Activated CD4-positive, alpha-beta T cell treated with anti-CD3 and anti-CD28 coated beads, Interleukin-2, Interleukin-4, amounts not matched to agents 100 ng/mL and 50 ng/mL, durations not matched to agents 16 hours and 8 hours (primary cell): ENCODE measurements at regions not wholly inside any gene's neighbourhood (a gene's known extent, or its start where the extent isn't known, plus 50 kb on each side); places are given as distances from the start of the nearest gene placed in this dataset.
A peak's percentile ranks its signal among the peaks of the same experiment; 100 is the strongest.

ENCODE experiments used
- DNase-seq: peaks from one replicate; pipeline ENCODE4 v3.0.0-alpha.2; 2020; ENCODE audit warnings: low spot score

GRCh38 chr6:10048370-10049297 lies 366.2 kb downstream of the TFAP2A start:
- DNase-seq, result no peak

DNA sequence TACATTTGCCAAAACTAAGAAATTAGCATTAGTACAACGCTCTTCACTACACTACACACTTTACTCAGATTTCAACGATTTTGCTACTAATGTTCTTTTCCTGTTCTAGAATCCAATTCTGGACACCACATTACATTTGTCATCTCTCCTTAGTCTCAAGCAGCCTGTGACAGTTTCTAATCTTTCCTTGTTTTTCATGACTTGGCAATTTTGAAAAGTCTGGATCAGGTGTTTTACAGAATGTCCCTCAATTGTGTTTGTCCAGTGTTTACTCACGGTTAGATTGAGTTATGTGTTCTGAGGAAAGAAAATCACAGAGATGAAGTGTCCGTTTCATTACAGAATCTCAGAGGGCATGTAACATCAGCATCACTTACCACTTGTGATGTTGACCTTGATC lies 372.6 kb downstream of the TFAP2A start:
- DNase-seq, result no peak

DNA sequence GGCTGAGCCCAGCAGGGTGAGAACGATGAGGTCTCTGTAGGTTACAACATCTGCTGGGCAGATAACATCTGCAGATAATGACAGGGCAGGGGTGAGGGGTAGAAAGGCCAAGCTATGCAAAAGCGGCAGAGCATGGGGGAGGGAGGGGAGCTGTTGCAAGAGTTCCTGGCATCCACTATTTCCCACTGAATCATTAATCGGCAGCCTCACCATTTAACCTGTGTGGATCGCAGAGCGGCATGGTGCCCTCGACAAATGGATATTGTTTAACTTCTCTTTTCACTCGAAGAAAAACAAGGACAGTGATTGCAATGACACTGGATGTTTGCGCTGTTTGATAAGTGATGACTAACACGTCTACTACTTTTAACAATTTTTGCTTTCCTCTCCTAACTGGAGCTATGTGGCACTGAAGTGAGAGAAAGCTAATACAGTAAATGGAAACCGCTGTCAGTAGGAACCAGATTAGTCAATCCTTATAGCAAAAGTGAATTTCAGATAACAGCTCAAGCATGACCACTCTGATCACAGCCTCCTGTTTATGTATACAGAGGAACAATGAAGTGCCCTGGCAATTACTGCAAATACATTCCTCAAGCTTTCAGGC lies 381.5 kb downstream of the TFAP2A start:
- DNase-seq, result no peak

DNA sequence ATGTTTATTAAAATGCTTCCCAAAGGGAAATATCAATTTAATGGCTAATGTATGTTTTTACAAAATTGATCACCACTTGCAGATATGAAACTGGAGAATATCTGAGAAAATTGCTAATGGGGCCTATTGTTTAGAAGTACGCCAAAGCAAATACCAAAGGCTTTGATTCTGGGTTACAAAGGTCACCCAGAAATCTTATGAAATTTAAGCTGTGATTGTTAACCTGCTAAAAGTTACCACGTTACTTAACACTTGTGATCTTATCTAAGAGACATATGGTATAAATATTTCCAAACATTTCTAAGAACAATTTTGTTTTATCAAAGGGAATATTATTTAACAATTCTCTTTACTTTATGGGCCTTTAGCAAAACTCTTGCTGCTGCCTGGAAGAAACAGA lies 383.3 kb downstream of the TFAP2A start:
- DNase-seq, result no peak

DNA sequence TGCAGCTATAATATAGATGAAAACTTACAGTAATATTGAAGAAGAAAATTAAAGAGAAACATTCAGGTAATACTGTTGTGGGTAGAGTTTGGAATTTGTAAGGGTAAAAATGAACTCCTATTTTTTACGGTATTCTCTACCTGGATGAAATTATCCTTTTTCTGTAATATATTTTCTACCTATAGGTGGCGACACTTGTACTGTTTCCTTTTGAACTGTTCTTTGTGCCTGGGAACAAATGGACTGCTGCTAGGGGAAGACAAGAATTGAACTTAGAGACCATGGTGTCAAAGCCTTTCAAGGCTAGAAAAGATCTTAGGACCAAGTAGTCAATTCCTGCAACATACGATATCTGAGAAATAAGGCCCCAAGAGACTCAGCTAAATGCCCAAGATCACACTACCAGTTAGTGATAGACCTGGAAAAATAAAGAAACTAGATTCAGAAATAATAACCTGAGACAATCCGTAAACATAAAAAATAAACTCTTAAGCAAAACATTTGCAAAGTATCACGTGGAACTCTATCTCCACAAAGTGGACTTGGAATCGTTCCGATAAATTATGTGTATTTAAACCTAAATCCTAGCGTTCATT lies 383.8 kb downstream of the TFAP2A start:
- peak; percentile 18 for DNase-seq

- no peak for DNase-seq
These were observed 386.7 kb downstream of the TFAP2A start for GRCh38 chr6:10028222-10028621.

DNA sequence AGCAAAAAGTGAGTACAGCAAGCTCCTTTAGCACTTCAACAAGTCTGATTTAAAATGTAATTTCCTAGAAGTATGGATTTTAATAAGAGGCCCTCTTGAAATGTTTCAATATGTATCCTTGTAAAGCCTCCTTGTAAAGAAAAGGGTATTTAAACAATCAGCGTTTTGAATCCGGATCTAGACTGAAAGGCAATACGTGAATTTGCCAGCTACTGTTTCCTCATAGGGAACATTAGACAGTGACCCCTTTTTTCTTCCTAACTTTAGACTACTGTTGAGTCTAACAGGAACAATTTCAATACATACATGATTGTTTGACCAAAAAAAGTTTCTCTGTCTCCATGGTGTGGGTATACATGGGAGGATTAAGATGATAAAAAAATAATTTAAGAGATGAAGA lies 395.0 kb downstream of the TFAP2A start:
- DNase-seq, result no peak

DNA sequence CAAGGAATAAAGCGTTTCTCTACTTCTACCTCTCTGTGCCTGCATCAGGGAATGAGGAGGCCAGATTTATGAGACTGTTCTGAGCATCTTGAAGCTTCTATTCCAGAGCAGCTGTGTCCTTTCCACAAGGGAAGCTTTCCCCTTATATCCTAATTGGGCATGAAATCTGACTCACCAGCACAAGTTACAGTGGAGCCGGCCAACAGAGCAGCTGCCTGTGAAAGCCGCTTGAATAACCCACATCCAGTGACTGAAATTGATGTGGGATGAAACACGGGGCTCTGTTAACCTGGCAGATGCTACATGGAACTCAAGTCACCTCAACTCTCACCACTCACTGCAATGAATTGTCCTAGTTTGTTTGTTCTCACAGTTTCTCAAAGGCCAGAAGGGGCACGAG lies 400.3 kb downstream of the TFAP2A start:
- DNase-seq, result no peak

DNA sequence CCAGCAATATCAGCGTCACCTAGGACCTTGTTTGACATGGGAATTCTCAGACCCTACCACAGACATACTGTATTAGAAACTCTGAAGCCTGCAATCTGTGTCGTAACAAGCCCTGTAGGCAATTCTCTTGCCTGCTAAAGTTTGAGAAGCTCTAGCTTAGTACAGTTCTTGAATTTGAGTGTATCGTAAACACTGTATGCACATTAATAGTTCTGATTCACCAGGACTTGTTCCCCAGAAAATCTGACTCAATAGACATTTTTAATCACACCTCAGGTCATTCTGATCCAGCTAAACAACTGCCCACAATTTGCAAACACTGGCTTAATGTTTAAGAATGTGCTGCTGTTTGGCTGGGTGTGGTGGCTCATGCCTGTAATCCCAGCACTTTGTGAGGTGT lies 414.3 kb downstream of the TFAP2A start:
- no peak for DNase-seq

DNA sequence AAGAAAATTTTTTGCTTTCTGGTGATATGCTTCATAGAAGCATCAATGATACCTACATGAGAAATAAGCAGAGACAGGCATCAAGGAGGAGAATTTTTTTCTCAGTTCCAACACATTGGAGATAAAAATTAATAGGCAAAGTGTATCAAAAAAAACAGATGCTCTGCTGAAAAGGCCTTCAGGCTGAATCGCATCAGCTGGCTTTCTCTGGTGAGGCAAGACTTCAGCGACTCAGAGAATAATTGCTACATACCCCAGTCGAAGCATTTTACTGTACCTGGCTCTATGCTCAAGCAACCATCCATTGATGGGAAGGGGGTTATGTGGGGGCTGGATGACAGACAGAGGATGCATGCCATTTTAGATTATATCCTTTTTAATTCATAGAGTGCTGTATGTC lies 415.1 kb downstream of the TFAP2A start:
- DNase-seq, result no peak

DNA sequence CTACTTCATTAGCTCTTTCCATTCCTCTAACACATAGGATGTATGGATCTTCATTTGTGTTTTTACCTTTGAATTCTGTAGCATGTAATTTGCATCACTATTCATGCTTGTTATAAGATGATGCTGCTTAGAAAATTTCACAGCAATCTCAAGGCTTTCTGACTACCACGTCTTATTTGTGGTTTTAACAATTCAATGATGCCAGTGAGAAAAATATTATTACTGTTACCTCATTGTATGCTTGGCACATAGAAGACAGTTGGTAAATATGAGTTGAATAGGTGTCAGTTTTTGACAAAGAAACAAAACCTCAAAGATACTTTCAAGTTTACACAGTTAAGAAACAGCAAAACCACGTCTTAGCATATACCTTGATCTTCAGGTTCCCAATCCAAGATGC lies 428.6 kb downstream of the TFAP2A start:
- no peak for DNase-seq

DNA sequence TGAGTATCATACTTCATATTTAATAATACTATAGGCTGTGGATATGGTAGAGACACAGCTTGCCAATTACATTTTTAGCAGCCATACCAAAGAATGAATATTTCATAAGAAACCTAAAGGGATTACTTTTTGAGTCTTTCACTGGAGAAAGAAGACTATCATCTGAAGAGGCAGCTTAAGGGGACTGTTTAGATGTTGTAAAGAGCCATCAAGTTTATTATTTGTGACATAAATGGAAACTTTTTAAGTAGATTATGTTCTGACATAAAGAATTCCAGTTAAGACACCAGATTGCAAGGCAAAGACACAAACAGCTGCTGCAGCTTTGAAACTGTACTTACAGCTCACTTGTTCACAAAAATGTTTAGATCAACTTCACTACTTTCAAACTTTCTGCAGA lies 429.4 kb downstream of the TFAP2A start:
- no peak for DNase-seq

GRCh38 chr6:9984607-9985006 lies 430.3 kb downstream of the TFAP2A start:
- DNase-seq, result no peak

DNA sequence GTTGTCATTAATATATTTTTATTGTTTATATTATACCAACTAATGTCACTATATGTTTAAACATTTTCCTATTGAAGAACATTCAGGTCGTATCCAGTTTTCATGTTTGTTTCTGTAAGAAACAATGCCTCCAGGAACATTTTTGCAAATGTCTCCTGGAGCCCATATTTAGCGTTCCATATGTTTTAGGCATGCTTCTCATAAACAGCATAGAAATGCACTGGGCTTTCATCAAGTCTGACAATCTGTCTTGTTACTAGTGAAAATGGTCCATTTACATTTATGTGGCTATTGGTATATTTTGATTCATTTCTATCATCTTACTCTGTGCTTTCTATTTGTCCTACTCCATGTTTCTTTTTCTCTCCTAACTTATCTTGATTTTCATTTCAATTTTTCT lies 431.7 kb downstream of the TFAP2A start:
- no peak for DNase-seq

GRCh38 chr6:9982215-9982614 lies 432.7 kb downstream of the TFAP2A start:
- DNase-seq, result no peak

GRCh38 chr6:9979996-9980395 lies 434.9 kb downstream of the TFAP2A start:
- no peak for DNase-seq

- DNase-seq, result no peak
These were observed 436.4 kb downstream of the TFAP2A start for GRCh38 chr6:9978480-9978879.

- DNase-seq, result no peak
These were observed 437.5 kb downstream of the TFAP2A start for GRCh38 chr6:9977411-9977810.

GRCh38 chr6:9961646-9962045 lies 453.2 kb downstream of the TFAP2A start:
- DNase-seq, result no peak

GRCh38 chr6:9957215-9957759 lies 457.6 kb downstream of the TFAP2A start:
- DNase-seq, result no peak

GRCh38 chr6:9948678-9949077 lies 466.2 kb downstream of the TFAP2A start:
- DNase-seq, result no peak

DNA sequence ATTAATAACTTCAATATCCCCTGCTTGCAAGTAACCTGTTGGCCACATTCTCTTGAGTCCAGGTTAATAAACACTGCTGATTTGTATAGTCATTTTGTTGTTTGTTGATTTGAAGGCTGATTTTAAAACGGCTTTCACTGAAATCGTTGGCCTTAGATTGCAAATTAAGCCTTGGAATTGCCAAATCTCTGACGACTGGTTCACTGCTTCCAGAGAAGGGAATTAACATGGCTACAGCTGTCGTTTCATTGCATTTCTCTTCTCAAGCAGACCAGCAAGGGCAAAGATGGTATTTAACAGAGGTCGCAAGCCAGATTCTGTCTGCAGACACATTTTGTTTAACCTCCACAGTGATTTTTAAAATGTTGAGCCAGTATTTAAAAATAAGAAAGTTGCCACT lies 470.9 kb downstream of the TFAP2A start:
- no peak for DNase-seq

- DNase-seq, result no peak
These were observed 471.8 kb downstream of the TFAP2A start for GRCh38 chr6:9943026-9943425.
